ENCODE measurements at regions not wholly inside any gene's neighbourhood (a gene's known extent, or its start where the extent isn't known, plus 50 kb on each side); places are given as distances from the start of the nearest gene placed in this dataset.

DNA sequence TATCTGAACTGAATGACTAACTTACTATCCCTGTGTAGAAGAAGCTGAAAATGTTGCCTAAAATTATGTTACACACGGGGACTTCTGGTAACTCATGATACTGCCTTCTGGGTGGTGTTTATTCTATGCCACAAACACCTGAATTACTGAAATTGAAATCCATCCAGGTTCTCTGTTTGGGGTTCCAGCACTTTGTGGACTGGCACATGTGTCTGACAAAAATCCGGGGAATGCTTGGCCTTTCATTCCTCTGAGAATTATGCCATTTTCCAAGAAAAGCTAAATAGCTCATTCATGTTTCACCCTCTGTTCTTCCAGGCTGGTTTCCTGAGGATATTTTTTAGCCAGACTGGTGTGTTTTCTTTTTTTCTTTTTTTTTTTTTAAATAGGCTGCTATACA is 59.5 kb upstream of the POU3F3 start:
- no peaks in the 10 kb centered on the region for H3K4me1 ChIP-seq (ENCODE audit: control insufficient read depth, insufficient read depth, low read length)
- no peaks in the 10 kb centered on the region for H3K27me3 ChIP-seq (ENCODE audit: control insufficient read depth, insufficient read depth, low read length)
- no peak overlapping the region for H3K4me3 ChIP-seq (ENCODE audit: low read length)
- no peak overlapping the region for H3K27ac ChIP-seq (ENCODE audit: low read depth, low read length)
- no peak overlapping the region for H3K9ac ChIP-seq (ENCODE audit: low read length)
- H3K36me3 ChIP-seq (ENCODE audit: control insufficient read depth, insufficient read depth, low read length) = no peaks in the 10 kb centered on the region
